SJCRH30 (cell line): ENCODE measurements at regions not wholly inside any gene's neighbourhood (a gene's known extent, or its start where the extent isn't known, plus 50 kb on each side); places are given as distances from the start of the nearest gene placed in this dataset.

Source experiments
- DNase-seq, 2 experiments: peaks; one replicate each; pipeline ENCODE4 v3.0.0-alpha.2; 2015 to 2020
- H3K27ac ChIP-seq: fragments of 250-450 bp; sonication (Bioruptor Pico); 2 replicates; pipeline ENCODE4 v1.5.1; 2020; ENCODE audit warnings: mild to moderate bottlenecking, moderate library complexity
- H3K27me3 ChIP-seq: fragments of 250-450 bp; sonication (Bioruptor Pico); 2 replicates; pipeline ENCODE4 v1.5.1; 2020; ENCODE audit warnings: mild to moderate bottlenecking, moderate library complexity
- H3K36me3 ChIP-seq: fragments of 250-450 bp; sonication (Bioruptor Pico); 2 replicates; pipeline ENCODE4 v1.5.1; 2020; ENCODE audit warnings: mild to moderate bottlenecking, moderate library complexity
- H3K4me1 ChIP-seq: fragments of 250-450 bp; sonication (Bioruptor Pico); 2 replicates; pipeline ENCODE4 v1.5.1; 2020; ENCODE audit warnings: mild to moderate bottlenecking, moderate library complexity
- H3K4me3 ChIP-seq: fragments of 250-450 bp; sonication (Bioruptor Pico); 2 replicates; pipeline ENCODE4 v1.5.1; 2020; ENCODE audit warnings: mild to moderate bottlenecking, moderate library complexity
- H3K9me3 ChIP-seq: fragments of 250-450 bp; sonication (Bioruptor Pico); replicated peaks from 2 replicates; pipeline ENCODE4 v1.5.1; 2020; ENCODE audit warnings: mild to moderate bottlenecking, moderate library complexity

GRCh38 chr5:8641786-8642505 is 773.0 kb downstream of the MTRR start:
- no peaks in the 10 kb centered on the region for H3K4me1 ChIP-seq
- H3K9me3 ChIP-seq: no peaks in the 10 kb centered on the region
- H3K27ac ChIP-seq: no peak overlapping the region
- no peaks in the 10 kb centered on the region for H3K27me3 ChIP-seq
- DNase-seq: no peak
- H3K36me3 ChIP-seq: no peaks in the 10 kb centered on the region
- no peak overlapping the region for H3K4me3 ChIP-seq

DNA sequence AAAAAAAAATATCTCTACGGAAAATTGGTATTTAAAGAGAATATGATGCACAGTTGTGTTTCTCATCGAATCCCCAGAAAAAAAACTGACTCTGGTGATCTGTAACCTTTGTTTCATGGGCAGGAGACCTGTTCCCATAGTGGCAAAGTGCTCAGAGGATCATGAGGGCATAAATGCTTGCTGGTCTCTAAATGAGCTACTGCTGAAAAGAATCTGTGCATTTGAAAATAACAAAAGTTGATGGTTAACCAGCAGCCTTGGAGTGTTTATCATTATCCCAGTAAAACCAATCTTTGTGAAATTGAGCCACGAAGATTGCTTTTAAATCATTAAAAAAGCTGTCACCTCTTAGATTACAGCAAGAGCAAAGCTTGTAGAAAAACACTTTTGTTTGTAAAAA is 775.4 kb downstream of the MTRR start:
- H3K27me3 ChIP-seq: no peaks in the 10 kb centered on the region
- no peak overlapping the region for H3K27ac ChIP-seq
- no peaks in the 10 kb centered on the region for H3K4me1 ChIP-seq
- H3K4me3 ChIP-seq: no peak overlapping the region
- H3K9me3 ChIP-seq: no peaks in the 10 kb centered on the region
- no peak for DNase-seq
- H3K36me3 ChIP-seq: no peaks in the 10 kb centered on the region

- Histone ChIP-seq H3K9me3 (no peaks in the 10 kb centered on the region), H3K36me3 (no peaks in the 10 kb centered on the region), H3K4me3 (no peak overlapping the region), H3K27ac (no peak overlapping the region), H3K27me3 (no peaks in the 10 kb centered on the region), H3K4me1 (no peaks in the 10 kb centered on the region)
- DNase-seq: no peak
Measured at GRCh38 chr5:8647111-8647510, 778.2 kb downstream of the MTRR start.

- Histone ChIP-seq H3K27ac (no peak overlapping the region), H3K27me3 (no peaks in the 10 kb centered on the region), H3K4me3 (no peak overlapping the region), H3K9me3 (no peaks in the 10 kb centered on the region), H3K36me3 (no peaks in the 10 kb centered on the region), H3K4me1 (no peaks in the 10 kb centered on the region)
- no peak for DNase-seq
Measured at GRCh38 chr5:8650186-8650585, 781.2 kb downstream of the MTRR start.

DNA sequence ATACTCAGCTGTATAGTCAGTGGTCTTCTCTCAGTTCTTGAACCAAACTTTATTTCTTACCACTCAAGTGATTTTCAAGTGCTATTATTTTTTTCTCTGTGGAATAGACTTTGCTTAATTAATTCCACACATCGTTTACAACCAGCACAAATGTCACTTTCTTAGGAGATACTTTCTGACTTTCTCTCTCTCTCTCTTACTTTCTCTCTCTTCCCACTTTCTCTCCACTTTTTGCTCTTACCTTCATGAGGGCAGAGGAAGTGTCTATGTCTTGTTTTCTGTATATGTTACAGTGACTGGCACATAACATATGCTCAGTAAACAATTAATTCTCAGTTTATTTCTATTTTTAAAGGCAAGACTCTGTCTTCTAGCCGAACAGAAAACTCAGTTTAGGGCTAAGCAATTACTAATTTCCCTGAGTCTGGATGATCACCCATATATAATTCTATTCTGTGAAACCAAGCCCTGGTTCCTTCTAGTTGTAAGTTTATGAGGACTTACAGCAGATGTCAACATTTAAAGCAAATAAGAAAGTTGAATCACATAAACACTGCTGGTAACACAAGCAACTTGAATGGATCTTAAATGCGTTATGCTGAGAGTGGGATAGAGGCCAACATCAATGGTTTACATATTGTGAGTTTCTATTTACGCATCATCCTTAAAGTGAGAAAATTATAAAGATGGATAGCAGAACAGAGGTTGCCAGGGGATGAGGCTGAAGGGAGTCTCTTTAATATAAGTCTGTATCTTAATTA is 791.4 kb downstream of the MTRR start:
- no peaks in the 10 kb centered on the region for H3K9me3 ChIP-seq
- H3K4me1 ChIP-seq: no peaks in the 10 kb centered on the region
- no peaks in the 10 kb centered on the region for H3K27me3 ChIP-seq
- H3K36me3 ChIP-seq: no peaks in the 10 kb centered on the region
- H3K27ac ChIP-seq: no peak overlapping the region
- no peak for DNase-seq
- H3K4me3 ChIP-seq: no peak overlapping the region

- Histone ChIP-seq H3K36me3 (no peaks in the 10 kb centered on the region), H3K27me3 (no peaks in the 10 kb centered on the region), H3K27ac (no peak overlapping the region), H3K9me3 (no peaks in the 10 kb centered on the region), H3K4me1 (no peaks in the 10 kb centered on the region), H3K4me3 (no peak overlapping the region)
- no peak for DNase-seq
Measured at GRCh38 chr5:8663374-8663773, 794.4 kb downstream of the MTRR start.

DNA sequence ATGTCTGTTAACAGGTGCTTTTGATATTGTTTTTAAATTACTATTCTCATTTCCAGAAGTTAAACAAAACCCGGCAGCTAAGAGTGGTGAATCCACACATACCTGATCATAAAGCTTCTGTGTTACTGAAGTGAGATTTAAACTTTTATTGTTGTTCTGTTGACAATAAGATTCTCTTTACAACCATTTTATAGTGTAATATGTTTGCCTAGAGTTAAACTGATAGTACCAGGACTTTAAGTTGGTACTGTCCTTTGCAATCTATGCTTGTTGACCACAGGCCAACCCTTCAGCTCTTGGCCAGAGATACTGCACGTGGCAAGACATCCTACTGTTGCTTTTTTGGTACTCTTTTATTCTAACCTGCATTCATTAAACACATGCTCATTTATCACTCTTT is 806.2 kb downstream of the MTRR start:
- Histone ChIP-seq H3K9me3 (no peaks in the 10 kb centered on the region), H3K27me3 (no peaks in the 10 kb centered on the region), H3K27ac (no peak overlapping the region), H3K36me3 (no peaks in the 10 kb centered on the region), H3K4me1 (no peaks in the 10 kb centered on the region), H3K4me3 (no peak overlapping the region)
- DNase-seq: no peak

DNA sequence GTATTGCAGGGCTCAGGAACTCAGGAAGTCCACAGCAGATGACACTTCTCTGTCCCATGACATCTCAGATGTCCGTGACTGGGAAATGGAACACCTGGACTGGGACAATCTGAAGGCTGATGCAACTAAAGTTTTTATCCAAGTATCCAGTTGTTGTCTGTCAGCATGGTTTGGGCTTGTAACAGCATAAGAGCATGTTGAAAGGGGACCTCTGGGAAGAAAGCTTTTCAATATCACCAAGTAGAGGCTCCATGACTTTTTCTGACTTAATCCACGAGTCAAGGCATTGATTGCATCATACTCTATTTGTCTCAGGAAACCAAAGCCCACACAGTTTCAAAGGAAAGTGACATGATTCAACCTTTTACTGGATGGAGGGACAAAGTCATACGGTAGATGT is 807.7 kb downstream of the MTRR start:
- no peak for DNase-seq

GRCh38 chr5:8682381-8682780 is 813.4 kb downstream of the MTRR start:
- Histone ChIP-seq H3K9me3 (no peaks in the 10 kb centered on the region), H3K4me1 (no peaks in the 10 kb centered on the region), H3K4me3 (no peak overlapping the region), H3K27me3 (no peaks in the 10 kb centered on the region), H3K27ac (no peak overlapping the region), H3K36me3 (no peaks in the 10 kb centered on the region)
- no peak for DNase-seq

More for the DNA sequence above, 807.7 kb downstream of the MTRR start:
- Histone ChIP-seq H3K27ac (no peak overlapping the region), H3K4me3 (no peak overlapping the region), H3K27me3 (no peaks in the 10 kb centered on the region), H3K36me3 (no peaks in the 10 kb centered on the region), H3K4me1 (no peaks in the 10 kb centered on the region), H3K9me3 (no peaks in the 10 kb centered on the region)

GRCh38 chr5:8683496-8683895 is 814.5 kb downstream of the MTRR start:
- H3K9me3 ChIP-seq: no peaks in the 10 kb centered on the region
- H3K27me3 ChIP-seq: no peaks in the 10 kb centered on the region
- no peak overlapping the region for H3K27ac ChIP-seq
- no peaks in the 10 kb centered on the region for H3K36me3 ChIP-seq
- peak; percentile 2 to 28 for DNase-seq
- H3K4me3 ChIP-seq: no peak overlapping the region
- H3K4me1 ChIP-seq: no peaks in the 10 kb centered on the region

DNA sequence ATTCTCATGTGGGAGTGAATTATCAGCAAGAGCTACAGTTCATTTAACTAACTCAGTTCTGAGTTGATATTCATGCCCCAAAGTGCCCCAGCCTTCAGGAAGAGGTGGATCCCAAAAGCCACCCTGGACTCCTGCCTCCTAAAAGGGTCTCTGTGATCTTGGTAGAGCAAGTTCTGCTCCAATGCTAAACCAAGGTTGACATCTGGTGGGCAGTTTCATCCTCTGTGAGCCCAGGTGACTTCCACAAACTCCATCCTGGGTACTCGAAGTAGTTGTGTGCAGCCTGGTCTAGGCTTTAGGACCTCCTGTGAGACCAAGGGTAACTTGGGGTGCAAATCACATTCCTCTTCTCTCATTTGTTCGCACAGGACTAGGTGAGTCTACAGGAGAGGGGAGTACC is 816.8 kb downstream of the MTRR start:
- H3K27me3 ChIP-seq: no peaks in the 10 kb centered on the region
- no peaks in the 10 kb centered on the region for H3K9me3 ChIP-seq
- H3K36me3 ChIP-seq: no peaks in the 10 kb centered on the region
- no peaks in the 10 kb centered on the region for H3K4me1 ChIP-seq
- no peak overlapping the region for H3K27ac ChIP-seq
- no peak for DNase-seq
- no peak overlapping the region for H3K4me3 ChIP-seq

DNA sequence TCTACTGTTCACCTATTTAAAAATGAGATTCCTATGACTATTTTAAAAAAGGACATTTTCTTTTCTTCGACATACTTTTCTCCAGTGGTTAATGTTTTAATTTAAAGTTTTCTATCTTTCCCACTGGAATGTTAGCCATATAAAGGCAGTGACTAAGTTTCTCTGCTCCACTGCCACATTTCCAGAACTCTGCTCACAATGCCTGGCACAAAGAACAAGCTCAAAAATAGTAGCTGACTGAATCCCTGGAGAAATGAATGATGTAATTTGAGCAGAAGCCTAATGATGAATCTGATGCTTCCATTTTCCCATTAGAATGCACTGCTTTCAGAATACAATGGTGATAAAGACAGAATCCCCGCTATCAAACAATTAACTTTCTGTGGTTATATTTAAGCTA is 817.8 kb downstream of the MTRR start:
- Histone ChIP-seq H3K4me1 (no peaks in the 10 kb centered on the region), H3K9me3 (no peaks in the 10 kb centered on the region), H3K27me3 (no peaks in the 10 kb centered on the region), H3K36me3 (no peaks in the 10 kb centered on the region), H3K27ac (no peak overlapping the region), H3K4me3 (no peak overlapping the region)
- no peak for DNase-seq

DNA sequence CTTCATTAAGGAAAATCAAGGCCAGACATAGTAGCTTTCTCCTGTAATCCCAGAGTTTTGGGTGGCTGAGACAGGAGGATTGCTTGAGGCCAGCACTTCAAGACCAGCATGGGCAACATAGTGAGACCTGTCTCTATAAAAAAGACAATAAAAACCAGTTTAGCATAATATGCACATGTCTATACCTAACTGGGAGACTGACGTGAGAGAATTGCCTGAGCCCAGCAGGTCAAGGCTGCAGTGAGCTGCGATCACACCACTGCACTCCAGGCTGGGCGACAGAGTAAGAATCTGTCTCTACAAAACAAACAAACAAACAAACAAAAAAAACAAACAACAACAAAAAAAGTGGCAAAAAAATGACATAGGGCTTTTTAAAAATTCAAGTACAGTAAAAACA is 820.8 kb downstream of the MTRR start:
- H3K27me3 ChIP-seq: no peaks in the 10 kb centered on the region
- no peak overlapping the region for H3K27ac ChIP-seq
- no peaks in the 10 kb centered on the region for H3K9me3 ChIP-seq
- H3K36me3 ChIP-seq: no peaks in the 10 kb centered on the region
- no peak overlapping the region for H3K4me3 ChIP-seq
- DNase-seq: no peak
- H3K4me1 ChIP-seq: no peaks in the 10 kb centered on the region

- no peak for DNase-seq
- Histone ChIP-seq H3K4me1 (no peaks in the 10 kb centered on the region), H3K36me3 (no peaks in the 10 kb centered on the region), H3K27me3 (no peaks in the 10 kb centered on the region), H3K4me3 (no peak overlapping the region), H3K27ac (no peak overlapping the region), H3K9me3 (no peaks in the 10 kb centered on the region)
Measured at GRCh38 chr5:8691221-8691620, 822.3 kb downstream of the MTRR start.

DNA sequence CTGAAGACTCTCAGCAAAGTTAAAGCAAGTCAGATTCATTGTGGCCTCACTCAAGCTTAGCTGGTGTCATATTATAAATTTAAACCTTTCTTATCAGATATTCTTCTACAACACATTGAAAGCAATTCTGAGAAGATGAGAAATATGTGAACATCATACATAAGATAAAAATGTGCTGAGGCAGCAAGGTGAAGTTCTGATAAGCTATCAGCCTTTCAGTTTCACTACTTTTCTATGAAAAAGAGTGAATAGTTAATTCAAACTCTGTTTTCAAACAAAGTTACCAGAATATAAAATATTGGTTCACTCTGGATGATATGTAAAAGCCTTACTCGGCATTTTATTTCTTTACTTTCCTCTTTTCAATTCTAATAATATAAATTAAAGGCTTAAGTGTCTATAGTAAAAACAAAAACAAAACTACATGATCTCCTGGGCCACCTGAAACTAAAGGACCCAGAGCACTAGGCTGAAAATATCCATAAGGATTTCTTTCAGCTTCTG is 824.4 kb downstream of the MTRR start:
- Histone ChIP-seq H3K9me3 (no peaks in the 10 kb centered on the region), H3K36me3 (no peaks in the 10 kb centered on the region), H3K27me3 (no peaks in the 10 kb centered on the region), H3K4me3 (no peak overlapping the region), H3K27ac (no peak overlapping the region), H3K4me1 (no peaks in the 10 kb centered on the region)
- DNase-seq: no peak

DNA sequence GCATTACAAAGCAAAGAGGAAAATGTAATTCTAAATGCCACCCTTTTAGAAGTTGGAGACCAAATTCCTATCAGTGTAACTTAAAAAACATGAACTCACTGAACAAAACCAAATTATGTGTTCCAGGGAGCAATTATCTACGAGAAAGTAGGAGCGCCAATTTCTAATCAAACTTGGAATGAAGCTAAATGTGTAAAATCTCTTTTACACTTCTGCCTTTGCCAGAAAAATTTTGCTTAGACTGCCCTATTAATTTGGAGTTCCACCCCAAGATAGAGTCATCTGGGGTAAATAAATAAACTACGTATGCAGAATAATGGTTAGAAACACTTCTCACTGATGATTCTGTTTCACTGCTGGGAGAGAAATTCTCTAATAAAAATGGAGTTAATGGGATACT is 825.6 kb downstream of the MTRR start:
- no peaks in the 10 kb centered on the region for H3K27me3 ChIP-seq
- no peaks in the 10 kb centered on the region for H3K9me3 ChIP-seq
- no peak overlapping the region for H3K27ac ChIP-seq
- no peaks in the 10 kb centered on the region for H3K36me3 ChIP-seq
- DNase-seq: no peak
- H3K4me1 ChIP-seq: no peaks in the 10 kb centered on the region
- H3K4me3 ChIP-seq: no peak overlapping the region
